Activated T-cell treated with anti-CD3 and anti-CD28 coated beads for 1 hour (primary cell): ENCODE measurements at regions not wholly inside any gene's neighbourhood (a gene's known extent, or its start where the extent isn't known, plus 50 kb on each side); places are given as distances from the start of the nearest gene placed in this dataset.

Experiments used
- DNase-seq: peaks from one replicate; pipeline ENCODE4 v3.0.0-alpha.2; 2020; ENCODE audit warnings: low read depth

GRCh38 chr5:6003040-6003825 is 375.1 kb downstream of the MED10 start:
- no peak for DNase-seq

GRCh38 chr5:6000867-6001266 is 377.5 kb downstream of the MED10 start:
- no peak for DNase-seq

GRCh38 chr5:5995819-5996218 is 382.5 kb downstream of the MED10 start:
- no peak for DNase-seq

GRCh38 chr5:5986492-5987178 is 391.7 kb downstream of the MED10 start:
- no peak for DNase-seq

GRCh38 chr5:5985332-5985731 is 393.0 kb downstream of the MED10 start:
- no peak for DNase-seq

GRCh38 chr5:5983261-5983980 is 394.9 kb downstream of the MED10 start:
- no peak for DNase-seq

DNA sequence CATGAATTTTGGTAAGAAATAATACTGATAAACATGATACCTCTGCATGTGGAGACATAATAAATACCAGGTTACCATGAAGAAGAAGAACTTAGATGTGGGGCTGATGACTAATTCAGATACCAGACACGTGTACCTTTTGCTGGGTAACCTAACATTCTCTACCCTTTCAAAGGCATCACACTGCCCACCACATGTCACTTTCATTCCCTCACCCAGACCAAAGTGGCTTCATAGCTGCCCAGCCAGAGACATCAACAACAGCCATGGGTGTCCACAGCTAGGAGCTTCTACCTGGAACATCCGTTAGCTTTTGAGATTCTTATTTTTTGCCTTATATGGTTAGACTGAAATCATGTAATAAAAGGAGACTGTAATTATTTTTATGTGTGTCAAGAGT is 396.8 kb downstream of the MED10 start:
- DNase-seq, result no peak

- DNase-seq, result no peak
These were observed 397.8 kb downstream of the MED10 start for GRCh38 chr5:5980538-5980895.

DNA sequence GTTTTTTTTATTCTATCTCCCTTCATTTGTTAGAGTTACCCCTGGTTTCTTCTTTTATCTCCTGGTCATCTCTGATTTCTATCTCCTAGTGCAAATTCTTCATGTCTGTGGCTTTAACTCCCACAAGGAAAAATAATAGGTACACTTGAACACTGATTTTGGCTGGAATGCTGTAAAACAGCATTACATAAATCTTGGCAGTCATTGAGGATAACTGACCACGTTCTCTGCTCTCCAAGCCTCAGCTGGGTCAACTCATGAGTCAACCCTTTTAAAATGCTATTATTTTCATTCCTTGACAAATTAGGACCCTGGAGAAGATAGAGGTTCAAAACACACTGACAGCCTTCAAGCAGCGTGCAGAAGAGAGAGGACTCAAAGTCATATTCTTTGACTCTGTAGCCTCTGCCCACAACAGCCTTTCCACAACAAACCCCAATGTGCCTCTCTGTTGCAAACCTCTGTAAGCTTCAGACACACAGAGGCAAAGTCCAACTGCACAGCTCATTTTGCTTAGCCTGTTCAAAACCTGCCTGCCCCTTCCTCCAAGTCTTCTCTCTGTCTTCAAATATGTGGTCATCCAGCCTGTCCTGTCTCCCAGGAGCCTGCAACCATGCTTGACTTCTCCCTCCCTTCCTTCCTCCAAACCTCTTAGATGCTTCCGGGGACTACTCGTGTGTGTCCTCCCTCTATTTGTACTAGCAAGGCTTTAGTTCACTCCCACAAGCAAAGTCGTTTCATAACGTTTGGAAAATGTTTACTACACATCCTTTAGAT is 398.4 kb downstream of the MED10 start:
- DNase-seq, result no peak

- no peak for DNase-seq
These were observed 399.0 kb downstream of the MED10 start for GRCh38 chr5:5979377-5979760.

GRCh38 chr5:5978501-5979376 is 399.6 kb downstream of the MED10 start:
- no peak for DNase-seq

GRCh38 chr5:5971203-5971602 is 407.1 kb downstream of the MED10 start:
- no peak for DNase-seq

DNA sequence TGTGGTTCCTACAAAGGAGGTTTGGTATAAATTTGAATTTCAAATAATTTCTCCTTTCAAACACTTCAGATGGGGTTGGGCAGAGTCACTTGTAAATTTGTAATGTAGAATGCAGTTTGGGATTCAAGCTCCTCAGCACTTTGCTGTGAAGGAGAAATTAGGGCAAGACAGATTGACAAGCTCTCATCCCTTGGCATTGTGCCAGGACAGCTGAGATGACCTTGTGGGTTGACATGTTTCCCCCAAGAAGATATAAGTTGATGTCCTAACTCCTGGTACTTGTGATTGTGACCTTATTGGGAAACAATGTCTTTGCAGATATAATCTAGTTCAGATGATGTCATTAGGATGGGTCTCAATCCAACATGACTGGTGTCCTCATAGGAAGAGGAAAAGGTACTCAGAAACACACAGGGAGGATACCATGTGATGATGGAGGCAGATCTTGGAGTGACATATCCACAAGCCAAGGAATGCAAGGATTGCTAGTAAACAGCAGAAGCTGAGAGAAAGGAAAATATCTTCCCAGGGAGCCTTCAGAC is 408.3 kb downstream of the MED10 start:
- DNase-seq, result no peak

DNA sequence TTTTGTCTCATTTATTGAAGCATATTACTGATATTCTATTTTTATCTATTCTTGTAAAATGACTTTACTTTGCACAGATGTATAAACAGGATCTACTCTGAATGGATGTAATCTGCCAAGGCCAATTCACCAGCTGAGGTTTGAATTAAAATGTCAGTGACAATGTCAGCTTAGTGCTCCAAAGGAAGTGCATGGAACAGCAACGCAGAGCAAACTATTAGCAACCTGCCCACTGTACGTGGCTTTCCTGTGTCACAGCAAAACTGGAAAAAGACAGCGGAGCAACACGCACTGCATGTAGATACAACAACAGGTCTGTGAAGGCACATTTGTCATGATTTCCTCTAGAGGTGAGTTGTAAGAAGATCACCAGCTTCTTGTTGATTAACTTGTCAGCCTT is 409.4 kb downstream of the MED10 start:
- no peak for DNase-seq

DNA sequence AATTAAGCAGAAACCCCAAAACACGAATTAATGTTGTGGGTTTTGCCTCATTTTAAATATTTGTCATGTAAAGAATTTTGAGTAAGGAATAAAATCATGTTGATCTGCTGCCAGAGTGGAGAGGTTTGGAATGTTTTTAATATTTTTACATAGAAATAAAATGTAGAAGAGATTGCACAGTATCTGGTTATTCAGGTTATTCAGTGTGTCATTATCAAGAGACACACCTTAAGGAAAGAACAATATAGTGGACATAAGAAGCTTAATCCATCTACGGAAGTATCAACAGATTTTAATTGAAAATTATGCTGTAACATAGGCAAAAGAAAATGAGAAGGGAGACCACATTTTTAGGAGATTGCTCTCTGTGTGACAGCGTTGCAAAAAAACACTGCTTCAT is 410.4 kb downstream of the MED10 start:
- no peak for DNase-seq

- no peak for DNase-seq
These were observed 411.0 kb downstream of the MED10 start for GRCh38 chr5:5967373-5967772.

- no peak for DNase-seq
These were observed 413.2 kb downstream of the MED10 start for GRCh38 chr5:5965132-5965531.

DNA sequence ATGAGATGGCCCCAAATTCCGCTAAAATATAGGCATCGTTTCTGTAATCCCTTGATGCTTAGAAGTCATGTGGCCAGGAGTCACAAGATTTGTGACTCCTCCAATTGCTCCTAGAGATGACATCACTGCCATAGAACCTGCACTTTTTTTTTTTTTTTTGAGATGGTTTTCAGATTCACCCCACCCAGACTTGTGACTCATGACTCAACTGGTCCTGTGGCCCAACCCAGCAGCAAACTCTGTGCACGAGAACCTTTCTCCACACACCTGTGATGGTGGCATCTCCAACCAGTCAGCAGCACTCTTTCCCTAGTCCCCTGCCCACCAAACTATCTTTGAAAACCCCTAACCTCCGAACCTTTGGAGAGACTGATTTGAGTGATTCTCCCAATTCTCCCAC is 414.0 kb downstream of the MED10 start:
- no peak for DNase-seq

GRCh38 chr5:5957737-5958136 is 420.6 kb downstream of the MED10 start:
- DNase-seq, result no peak

GRCh38 chr5:5954275-5954598 is 424.1 kb downstream of the MED10 start:
- DNase-seq, result no peak

DNA sequence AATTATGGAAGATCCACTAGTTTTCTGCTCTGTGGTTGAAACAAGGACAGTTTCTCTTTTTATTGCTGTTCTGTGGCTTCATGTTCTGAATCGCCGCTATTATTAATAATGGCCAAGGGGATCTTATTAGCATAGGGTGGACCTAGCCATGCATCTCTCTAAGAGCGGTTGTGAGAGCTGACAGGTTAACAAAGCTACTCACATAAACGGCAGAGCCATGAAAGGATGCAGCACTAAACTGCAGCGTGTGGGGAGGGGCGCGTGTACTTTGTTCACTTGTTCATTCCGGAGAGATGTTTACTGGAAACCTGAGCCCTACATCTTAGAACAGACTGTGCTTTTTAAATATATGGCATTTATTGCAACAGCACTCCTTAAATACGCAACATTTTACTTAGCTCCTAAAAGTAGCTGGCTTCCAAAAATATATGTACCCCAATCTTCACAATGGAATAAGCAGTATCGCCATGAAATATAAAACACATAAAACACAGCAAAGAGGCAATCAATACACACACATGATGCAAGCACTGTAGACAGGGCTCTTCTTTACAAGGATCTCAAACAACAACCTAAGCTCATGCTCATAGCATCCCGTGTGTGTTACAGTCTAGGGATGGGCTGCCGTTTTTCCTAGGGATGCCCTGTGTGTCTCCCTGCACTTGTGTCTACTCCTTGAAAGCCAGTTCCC is 424.6 kb downstream of the MED10 start:
- DNase-seq, result no peak
